ENCODE measurements at regions not wholly inside any gene's neighbourhood (a gene's known extent, or its start where the extent isn't known, plus 50 kb on each side); places are given as distances from the start of the nearest gene placed in this dataset.

DNA sequence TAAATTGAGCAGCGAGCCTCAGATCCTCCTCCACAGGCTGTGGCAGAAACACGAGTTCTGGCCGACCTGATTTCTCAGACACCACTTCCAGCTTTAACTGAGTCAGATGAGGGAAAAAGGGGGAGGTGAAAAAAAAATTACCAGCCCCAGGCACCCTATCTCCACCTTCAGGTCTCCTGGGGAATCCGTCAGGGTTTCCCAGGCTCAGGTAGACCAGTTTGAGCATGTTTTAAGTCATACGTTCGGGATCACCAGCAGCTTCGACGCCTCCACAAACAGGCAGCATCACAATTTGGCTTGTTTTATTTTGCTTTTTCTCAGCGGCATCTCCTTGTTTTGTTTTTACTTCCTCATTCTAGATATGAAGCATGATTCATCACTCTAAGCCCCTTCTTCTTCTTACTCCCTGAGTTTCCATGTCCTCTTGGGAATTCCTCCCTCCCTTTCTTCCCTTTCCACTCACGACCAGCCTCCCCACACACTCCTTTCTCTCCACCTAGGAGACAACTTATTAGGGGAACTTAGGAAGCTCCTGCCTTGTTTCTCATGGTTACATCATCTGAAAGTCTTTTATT is 190.1 kb downstream of the ZNF621 start:
- DNase-seq (ENCODE audit: low spot score in 2 of 2) = no peak
- TF ChIP-seq POLR2AphosphoS5 (IDR thresholded peaks at IDR 0.05) (no peak), CTCF (IDR thresholded peaks at IDR 0.05) (no peak), POLR2A (IDR thresholded peaks at IDR 0.05) (no peak)
- Histone ChIP-seq H3K4me1 (no peaks in the 10 kb centered on the region), H3K36me3 (no peaks in the 10 kb centered on the region), H3K4me3 (no peak overlapping the region), H3K27ac (no peak overlapping the region), H3K9me3 (no peaks in the 10 kb centered on the region), H3K27me3 (no peaks in the 10 kb centered on the region)
- intact Hi-C loops (cut with DNase I; ENCODE audit: low total_unique reads) = no loop called here

- no peak overlapping the region for H3K27ac ChIP-seq
- intact Hi-C loops (cut with DNase I; ENCODE audit: low total_unique reads) = no loop called here
- no peak overlapping the region for H3K4me3 ChIP-seq
- no peaks in the 10 kb centered on the region for H3K27me3 ChIP-seq
- no peaks in the 10 kb centered on the region for H3K4me1 ChIP-seq
- H3K9me3 ChIP-seq = no peaks in the 10 kb centered on the region
- TF ChIP-seq CTCF (IDR thresholded peaks at IDR 0.05) (no peak), POLR2AphosphoS5 (IDR thresholded peaks at IDR 0.05) (no peak), POLR2A (IDR thresholded peaks at IDR 0.05) (no peak)
- DNase-seq (ENCODE audit: low spot score in 2 of 2) = no peak
- no peaks in the 10 kb centered on the region for H3K36me3 ChIP-seq
These were observed 190.8 kb downstream of the ZNF621 start for GRCh38 chr3:40715551-40715950.

- DNase-seq (ENCODE audit: low spot score in 2 of 2) = no peak
- no peak overlapping the region for H3K4me3 ChIP-seq
- H3K36me3 ChIP-seq = no peaks in the 10 kb centered on the region
- no peak for TF ChIP-seq POLR2AphosphoS5 (IDR thresholded peaks at IDR 0.05)
- no peak for TF ChIP-seq CTCF (IDR thresholded peaks at IDR 0.05)
- TF ChIP-seq POLR2A (IDR thresholded peaks at IDR 0.05) = no peak
- H3K9me3 ChIP-seq = no peaks in the 10 kb centered on the region
- no peaks in the 10 kb centered on the region for H3K4me1 ChIP-seq
- H3K27ac ChIP-seq = no peak overlapping the region
- intact Hi-C loops (cut with DNase I; ENCODE audit: low total_unique reads) = no loop called here
- no peaks in the 10 kb centered on the region for H3K27me3 ChIP-seq
These were observed 192.7 kb downstream of the ZNF621 start for GRCh38 chr3:40717471-40717870.

DNA sequence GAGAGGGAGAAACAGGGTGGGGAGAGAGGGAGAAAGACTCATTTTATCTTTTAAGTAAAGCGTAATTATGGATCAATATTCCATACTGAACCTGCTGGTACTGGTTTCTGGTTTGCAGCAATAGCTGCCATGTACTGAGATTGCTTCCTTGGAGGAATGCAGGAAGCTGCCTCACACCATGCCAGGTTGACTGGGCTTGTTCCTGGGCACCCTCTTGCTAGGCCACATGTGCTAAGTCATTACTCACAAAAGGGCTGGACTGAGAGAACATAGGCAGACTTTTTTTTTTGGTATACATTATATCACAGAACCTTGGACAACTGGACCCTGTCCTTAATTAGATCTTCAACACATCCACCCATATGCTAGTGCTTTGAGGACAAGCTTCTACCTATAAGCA is 193.4 kb downstream of the ZNF621 start:
- Histone ChIP-seq H3K27ac (no peak overlapping the region), H3K4me3 (no peak overlapping the region), H3K9me3 (no peaks in the 10 kb centered on the region), H3K27me3 (no peaks in the 10 kb centered on the region), H3K36me3 (no peaks in the 10 kb centered on the region), H3K4me1 (no peaks in the 10 kb centered on the region)
- peak in 1 of 2 donors; percentile 33 for DNase-seq (ENCODE audit: low spot score in 2 of 2)
- no peak for TF ChIP-seq CTCF (IDR thresholded peaks at IDR 0.05)
- intact Hi-C loops (cut with DNase I; ENCODE audit: low total_unique reads) = no loop called here

DNA sequence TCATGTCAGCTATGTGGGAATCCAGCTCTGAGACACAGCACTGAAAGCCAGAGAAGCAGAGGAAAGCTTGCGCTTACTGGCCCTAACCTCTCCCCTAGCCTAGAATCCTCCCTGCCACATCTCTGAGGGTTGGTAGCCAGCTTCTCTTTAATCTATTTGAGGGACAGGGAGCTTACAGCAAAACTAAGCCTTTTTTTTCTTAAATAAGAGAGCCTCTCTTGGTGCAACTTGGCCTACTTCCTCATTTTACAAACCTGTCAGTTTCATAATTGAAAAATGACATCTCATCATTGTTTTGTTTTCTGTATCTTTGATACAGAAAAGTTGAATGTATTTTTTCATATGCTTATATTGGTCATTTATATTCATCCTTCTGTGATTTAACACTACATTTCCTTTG is 193.9 kb downstream of the ZNF621 start:
- Histone ChIP-seq H3K27ac (no peak overlapping the region), H3K27me3 (no peaks in the 10 kb centered on the region), H3K4me3 (no peak overlapping the region), H3K4me1 (no peaks in the 10 kb centered on the region), H3K36me3 (no peaks in the 10 kb centered on the region), H3K9me3 (no peaks in the 10 kb centered on the region)
- TF ChIP-seq CTCF (IDR thresholded peaks at IDR 0.05) (no peak), POLR2AphosphoS5 (IDR thresholded peaks at IDR 0.05) (no peak)
- DNase-seq (ENCODE audit: low spot score in 2 of 2) = no peak
- intact Hi-C loops (cut with DNase I; ENCODE audit: low total_unique reads) = no loop called here

All from breast epithelium (tissue), 4 donors.